GM18867 (cell line): ENCODE measurements at regions not wholly inside any gene's neighbourhood (a gene's known extent, or its start where the extent isn't known, plus 50 kb on each side); places are given as distances from the start of the nearest gene placed in this dataset.
"Not testable (repeated sequence)": the region's sequence is repeated elsewhere in the genome, so short reads cannot be mapped to it uniquely, and the experiment has no call there.

Source experiments
- ATAC-seq: cut with Tn5 transposase; IDR thresholded peaks from one replicate; pipeline ENCODE4 v1.9.1; 2021; ENCODE audit warnings: mild to moderate bottlenecking, moderate library complexity; ENCODE audit not compliant: unreplicated experiment

DNA sequence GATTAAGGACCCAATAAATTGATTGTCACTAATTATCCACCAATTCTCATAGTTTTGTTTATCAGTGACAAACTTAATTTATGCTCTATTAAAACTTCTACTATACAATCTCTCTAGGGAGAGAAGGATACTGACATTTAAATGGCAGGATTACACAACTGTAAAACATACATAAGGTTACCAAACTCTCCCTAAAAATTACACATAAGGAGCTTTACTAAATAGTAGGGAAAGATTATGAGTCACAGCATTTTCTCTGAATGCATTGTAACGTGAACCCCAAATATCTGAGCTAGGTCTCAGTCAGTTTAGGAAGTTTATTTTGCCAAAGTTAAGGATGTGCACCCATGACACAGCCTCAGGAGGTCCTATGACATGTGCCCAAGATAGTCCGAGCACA lies 2140.6 kb downstream of the NCAM2 start:
- ATAC-seq = no peak

DNA sequence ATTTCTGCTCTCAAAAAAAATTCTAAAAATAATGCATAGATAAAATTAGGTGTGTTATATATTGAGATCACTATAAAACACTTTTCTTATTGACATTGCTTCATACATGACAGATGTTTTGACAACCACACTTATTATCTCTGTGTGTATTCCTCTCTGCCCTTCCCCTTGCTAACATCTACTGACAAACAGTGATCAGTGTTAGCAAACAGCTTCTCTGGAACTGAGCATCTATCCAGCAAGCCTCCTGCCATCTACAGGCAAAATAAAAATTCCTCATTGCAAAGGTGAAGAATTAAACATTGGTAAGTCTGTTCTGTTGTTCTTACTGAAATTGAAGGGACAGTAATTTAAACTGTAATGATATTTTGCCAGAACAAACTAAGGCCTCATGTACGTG lies 2153.9 kb downstream of the NCAM2 start:
- no peak for ATAC-seq

DNA sequence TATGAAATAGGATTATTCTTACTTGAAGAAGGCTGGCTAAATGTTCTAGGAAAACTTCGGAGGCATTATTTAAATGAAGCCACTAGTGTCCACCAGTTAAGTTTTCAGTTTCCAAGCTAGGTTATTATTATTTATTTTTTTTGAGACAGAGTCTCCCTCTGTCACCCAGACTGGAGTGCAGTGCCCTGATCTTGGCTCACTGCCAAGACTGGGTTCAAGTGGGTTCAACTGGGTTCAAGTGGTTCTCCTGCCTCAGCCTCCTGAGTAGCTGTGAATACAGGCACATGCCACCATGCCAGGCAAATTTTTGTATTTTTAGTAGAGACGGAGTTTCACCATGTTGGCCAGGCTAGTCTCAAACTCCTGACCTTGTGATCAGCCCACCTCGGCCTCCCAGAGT lies 2155.6 kb downstream of the NCAM2 start:
- not testable (repeated sequence) for ATAC-seq

DNA sequence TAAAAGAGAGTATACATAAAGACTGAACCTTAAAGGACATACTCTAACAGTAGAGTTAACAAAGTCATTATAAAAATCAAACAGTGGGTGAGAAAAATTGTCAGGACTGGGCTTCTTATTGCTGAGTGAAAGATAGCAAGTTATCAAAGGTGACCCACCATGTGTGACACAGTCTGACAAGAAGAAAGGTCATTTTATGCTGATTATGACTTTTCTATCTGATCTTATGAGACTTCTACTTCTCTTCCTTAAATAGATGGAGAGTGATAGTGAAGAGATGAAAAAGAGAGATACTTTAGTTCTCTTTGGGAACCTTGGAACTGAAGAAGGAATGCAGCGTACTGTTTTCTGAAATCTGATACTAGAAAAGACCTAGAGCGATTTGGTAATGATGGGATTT lies 2157.1 kb downstream of the NCAM2 start:
- no peak for ATAC-seq

DNA sequence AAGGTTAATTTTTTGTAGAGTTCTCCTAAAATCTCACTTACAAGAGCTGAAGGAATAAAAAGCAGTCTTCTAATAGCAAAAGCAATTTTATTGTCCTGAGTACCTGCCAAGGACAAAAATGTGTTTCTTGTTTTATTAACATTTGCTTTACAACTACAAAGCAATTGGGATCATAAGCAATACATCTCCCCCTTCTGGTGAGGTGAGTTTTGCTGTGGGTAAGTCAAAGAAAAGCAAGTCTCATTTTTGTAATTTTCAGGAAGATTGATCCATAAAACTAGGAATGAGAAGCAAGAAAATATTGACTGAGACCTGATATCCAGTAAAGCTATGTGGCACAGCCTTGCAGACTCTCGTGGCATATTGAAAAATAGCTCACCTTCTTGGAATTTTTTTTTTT lies 2162.7 kb downstream of the NCAM2 start:
- ATAC-seq = no peak

DNA sequence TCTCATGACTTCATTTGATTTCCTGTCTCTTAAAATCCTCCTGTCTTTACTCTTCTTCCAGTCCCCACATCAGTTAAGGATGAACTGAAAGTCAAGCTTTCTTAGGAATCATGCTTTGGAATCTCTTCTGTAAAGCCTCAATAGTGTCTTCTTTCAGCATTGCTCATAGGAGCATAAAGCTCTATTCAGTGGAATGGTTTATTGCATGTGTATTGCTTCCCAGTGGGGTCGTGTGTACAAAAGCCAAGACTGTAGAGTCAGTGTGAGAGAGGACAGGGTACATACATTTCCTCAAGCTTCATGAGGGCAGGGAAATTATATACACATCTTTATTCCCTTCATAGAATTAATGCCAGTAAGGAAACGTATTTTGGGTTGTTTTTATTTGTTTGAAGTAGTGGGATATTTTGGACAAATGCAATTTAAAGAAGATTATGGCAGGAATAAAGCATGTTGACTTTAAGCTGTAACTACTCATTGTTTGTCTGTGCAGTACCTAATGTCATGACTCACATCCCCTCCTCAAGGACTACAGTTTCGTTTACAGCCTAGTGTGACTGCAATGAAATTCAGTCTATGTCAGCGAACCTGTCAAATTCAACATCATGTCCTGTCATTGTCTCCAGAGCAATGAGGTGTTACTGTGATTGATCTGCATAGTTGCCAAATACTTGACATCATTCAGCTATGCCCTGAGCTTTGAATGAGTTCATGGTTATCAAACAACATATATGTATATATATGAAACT lies 2164.2 kb downstream of the NCAM2 start:
- no peak for ATAC-seq
